SH-SY5Y (cell line): ENCODE measurements at regions not wholly inside any gene's neighbourhood (a gene's known extent, or its start where the extent isn't known, plus 50 kb on each side); places are given as distances from the start of the nearest gene placed in this dataset.

Source experiments
- GATA2 ChIP-seq: IDR thresholded peaks from 2 replicates; pipeline ENCODE4 v1.6.1; 2011; ENCODE audit warnings: mild to moderate bottlenecking, low read depth, low read length
- GATA3 ChIP-seq: IDR thresholded peaks from 2 replicates; pipeline ENCODE4 v1.6.1; 2011; ENCODE audit warnings: low read depth, mild to moderate bottlenecking, low read length, moderate library complexity

DNA sequence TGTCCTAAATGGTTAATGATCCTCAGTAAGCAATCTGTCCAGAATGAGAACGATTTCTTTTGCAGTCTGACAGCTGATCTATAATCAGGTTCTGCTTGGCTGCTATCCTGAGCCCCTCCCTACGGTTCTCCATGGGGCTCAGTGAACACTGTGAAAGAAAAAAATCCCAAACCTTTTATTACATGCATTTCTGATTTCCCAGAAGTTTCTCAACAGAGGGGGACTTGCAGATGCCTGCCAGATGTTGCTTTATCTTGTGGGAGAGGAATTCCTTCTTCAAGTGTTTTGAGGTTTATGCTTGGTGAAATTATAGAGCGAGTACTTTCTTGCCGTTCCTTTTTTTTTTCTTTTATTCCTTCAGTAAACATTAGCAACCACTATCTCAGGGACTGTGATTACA, 531.9 kb upstream of the ISX start:
- TF ChIP-seq GATA2, result no peak
- TF ChIP-seq GATA3, result no peak
